GM21717 (cell line): ENCODE measurements at regions not wholly inside any gene's neighbourhood (a gene's known extent, or its start where the extent isn't known, plus 50 kb on each side); places are given as distances from the start of the nearest gene placed in this dataset.
"Not testable (repeated sequence)": the region's sequence is repeated elsewhere in the genome, so short reads cannot be mapped to it uniquely, and the experiment has no call there.

ENCODE experiments used
- ATAC-seq: cut with Tn5 transposase; IDR thresholded peaks from one replicate; pipeline ENCODE4 v1.9.1; 2021; ENCODE audit warnings: mild to moderate bottlenecking, moderate library complexity; ENCODE audit not compliant: unreplicated experiment

DNA sequence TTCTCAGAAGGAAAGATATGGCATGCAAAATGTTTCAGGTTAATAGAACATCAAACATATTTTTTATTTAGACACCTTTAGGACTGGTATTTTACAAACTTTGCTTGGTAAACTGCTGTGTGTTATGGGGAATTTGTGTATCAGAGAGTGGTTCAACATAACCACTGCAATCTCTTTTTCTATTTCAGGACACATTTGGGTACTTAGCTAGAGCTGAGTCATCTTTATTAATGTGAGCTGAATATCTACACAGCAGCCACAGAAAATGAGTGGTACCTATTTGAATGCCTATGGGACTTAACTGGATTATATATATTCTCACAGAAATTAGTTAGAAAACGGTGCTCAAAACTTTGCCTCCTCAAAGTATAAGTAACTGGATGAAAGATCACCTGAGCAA lies 179.8 kb downstream of the SPDYE17 start:
- not testable (repeated sequence) for ATAC-seq

DNA sequence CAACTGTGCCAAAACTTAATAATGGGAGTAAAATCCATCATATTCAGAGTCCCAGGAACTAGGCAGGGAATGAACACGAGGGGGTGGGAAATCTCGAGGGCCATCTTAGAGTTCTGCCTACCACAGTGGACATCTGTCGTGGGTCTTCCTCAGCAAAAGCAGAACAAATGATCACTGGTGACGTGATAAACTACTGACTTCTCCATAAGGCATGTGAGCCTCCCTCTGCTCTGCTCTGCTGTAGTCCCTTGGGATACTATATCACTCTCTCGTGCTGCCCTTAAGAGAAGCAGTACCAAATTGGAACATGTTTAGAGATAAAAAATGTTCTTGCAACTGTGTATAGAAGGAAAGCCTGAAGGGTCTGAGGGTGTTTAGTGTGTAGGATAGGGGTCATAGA lies 180.5 kb downstream of the SPDYE17 start:
- not testable (repeated sequence) for ATAC-seq

DNA sequence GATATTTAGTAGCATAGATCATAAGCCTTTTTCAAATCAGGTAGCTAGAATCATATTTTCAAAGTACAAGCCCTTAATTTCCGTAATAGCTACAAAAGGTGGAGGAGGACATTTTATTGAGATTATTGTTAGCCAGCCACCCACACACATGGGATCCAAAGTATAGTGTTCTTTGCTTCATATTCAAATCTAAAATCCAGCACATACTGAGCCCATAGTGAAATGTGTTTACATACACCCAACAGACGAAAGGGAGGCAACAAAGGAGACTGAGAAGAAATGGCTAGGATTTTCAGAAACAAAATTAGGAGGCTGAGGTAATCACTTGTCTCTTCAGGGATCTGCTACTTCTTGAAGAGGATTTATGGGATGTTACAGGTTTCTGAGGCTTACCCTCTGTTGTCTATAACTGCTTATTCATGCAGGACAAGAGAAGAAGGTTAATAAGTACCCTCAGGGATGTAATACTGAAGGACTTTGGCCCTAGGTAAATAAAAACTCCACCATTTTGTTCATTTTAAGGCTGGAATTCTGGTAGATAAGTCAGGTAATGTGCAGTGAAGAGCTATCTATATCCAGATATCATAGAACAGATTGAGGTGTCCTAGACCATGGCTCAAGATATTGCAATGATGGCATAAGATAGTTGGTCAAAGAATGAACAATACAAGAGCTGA lies 182.1 kb downstream of the SPDYE17 start:
- ATAC-seq, result not testable (repeated sequence)

DNA sequence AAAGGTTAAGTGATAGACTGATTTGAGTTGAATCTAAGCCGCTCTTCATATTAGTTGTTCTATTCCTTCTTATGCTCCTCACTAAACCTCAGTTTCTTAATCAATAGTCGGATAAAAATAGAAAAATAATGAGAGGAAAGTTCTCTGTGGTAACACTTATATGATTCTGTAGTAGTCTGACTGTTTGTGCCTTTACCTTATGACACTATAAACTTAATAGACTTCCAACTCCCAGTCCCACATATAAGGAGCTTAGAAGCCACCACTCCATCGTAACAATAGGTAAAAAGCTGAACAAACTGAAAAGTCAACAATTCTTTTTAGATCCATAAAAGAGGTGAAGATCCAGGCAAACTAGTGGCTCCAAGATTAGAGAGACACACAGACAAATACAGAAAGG lies 192.3 kb downstream of the SPDYE17 start:
- not testable (repeated sequence) for ATAC-seq

DNA sequence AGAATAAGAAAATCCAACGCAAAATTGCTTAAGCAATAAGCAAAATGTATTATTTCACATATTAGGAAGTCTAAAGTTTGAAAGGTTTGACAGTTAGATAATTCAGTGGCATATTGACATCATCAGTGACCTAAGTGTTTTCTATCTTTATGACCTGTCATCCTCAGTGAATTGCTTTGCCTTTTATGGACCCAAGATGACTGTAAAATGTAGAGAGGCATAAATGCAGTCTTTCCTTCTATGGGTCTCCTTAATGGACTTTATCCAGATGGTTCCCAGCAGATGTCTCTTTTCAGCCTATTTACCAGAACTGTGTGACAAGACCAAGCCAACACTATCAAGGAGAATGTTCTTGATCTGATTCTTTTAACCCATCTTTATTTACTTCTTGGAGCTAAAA lies 192.9 kb downstream of the SPDYE17 start:
- not testable (repeated sequence) for ATAC-seq

DNA sequence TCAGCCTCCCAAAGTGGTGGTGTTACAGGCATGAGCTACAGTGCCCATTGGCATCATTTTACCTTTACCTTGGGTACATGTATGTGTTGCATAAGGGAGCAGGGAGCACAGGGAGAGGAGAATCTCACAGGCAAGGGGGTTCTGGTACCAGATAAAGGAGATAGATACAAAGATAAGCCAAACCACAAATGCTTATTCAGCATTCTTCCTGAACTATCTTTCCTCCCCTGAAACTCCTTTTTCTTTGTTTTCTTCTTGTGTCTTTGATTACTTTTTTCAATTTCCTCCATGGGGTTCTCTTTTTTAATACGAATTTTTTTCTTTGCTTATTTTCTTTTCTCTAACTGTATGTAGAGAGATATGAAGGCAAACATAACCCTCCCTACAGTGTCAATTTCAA lies 193.8 kb downstream of the SPDYE17 start:
- not testable (repeated sequence) for ATAC-seq

DNA sequence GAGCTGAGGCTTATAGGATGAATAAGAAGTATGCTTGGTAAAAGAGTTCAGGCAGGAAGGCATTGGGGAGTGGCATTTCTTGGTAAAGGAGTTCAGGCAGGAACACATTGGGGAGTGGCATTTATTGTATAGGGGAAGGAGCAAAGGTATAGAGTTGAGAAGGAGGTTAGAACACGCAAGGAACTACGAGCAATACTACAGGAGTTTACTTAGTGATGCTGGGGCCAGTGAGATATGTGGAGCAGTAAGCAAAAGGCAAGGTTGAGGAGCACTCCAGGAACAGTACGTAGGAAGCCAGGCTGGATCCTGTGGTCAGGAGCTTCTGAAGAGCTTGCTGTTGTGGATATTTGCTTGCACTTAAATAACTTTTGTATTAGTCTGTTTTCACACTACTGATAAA lies 202.2 kb upstream of the POMZP3 start:
- not testable (repeated sequence) for ATAC-seq

DNA sequence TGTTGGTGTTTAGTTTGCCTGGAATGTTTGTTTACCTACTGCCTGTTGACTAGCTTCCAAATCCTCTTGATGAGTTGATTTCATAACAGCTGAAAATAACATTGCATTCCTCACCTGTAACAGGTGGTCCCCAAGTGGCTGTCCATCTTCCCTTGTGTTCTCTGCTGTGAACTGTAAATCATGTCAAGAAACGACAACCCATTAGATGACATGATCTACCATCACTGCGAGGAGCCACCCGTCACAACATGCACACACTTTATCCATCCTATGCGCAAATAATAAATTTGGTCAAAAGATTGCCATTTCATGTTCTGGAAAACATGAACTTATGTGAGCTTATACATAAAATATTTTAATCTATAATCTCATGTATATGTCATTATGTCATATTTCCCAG lies 199.1 kb upstream of the POMZP3 start:
- not testable (repeated sequence) for ATAC-seq

DNA sequence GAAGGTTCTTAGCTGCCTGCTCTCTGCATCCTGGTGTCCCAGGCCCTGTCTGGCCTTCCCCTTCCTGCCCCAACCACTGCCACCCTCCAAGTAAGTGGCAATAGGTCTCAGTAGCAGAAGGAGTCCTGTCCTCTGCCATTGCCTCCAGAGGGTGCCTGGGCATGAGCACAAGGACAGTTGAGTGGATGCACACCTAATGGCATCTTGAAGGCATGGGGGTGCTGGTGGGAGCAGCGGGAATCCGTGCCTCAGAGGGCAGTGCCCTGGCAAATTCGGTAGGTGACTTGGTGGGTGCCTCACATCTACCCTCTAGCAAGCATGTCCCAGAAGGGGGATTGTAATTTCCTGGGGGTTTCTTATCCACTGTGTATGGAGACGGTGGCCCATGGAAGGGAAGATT lies 182.8 kb upstream of the POMZP3 start:
- not testable (repeated sequence) for ATAC-seq

DNA sequence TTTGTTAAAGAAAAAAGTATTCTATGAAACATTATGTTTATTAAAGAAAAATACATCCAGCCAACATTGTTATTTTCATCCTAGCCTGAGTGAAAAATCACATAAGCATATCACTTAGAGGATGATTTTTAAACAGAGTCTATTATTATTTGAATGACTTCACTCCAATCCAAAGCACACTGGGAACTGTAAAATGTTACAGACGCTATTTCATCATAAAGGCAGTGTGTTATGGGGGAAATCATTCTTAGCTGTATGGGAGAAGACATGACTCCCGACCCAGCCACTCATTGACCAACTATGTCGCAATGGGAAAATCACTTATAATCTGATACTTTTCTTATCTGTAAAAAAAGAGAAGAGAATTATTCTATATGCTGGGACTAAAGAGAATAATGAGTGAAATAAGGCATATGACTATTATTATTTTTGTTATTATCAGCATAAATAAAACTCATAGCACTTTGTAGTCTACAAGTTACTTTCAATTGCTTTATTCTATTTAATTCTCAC lies 180.6 kb upstream of the POMZP3 start:
- ATAC-seq, result not testable (repeated sequence)

DNA sequence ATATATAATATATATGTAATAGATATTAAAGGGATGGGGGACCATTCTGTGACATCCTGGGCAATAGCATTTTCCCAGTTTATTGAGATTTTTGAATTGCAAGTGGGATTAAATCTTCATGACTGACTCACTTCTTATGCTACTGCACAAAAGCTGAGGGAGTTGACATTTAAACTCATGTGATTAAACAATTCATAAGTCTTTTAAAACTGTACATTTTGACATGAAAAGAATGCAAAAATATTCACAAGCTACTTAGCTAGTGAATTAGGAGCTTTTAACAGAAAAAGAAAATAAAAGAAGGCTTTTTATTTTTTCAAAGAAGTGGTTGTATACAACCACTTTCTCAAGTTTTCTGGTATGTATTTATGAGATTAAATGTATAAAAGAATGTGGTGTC lies 179.4 kb upstream of the POMZP3 start:
- ATAC-seq, result not testable (repeated sequence)

DNA sequence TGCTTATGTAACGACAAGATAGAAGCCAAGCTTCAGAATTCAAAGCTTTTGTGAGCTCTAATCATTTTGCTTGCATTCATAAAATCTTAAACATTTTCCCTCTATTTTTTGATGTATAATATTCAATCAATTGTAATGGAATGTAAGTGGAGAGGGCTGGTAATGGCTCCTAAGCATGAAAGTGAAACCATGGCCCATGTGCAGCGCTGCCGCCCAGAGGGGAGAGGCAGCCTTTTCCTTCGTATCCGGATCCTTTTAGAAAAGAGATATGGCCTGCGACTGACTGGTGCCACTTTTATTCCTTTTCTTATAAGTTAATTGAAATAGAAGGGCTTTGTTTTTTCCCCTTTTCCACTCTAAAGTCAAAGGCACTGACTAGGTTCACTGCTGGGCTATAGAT lies 178.9 kb upstream of the POMZP3 start:
- ATAC-seq, result not testable (repeated sequence)

DNA sequence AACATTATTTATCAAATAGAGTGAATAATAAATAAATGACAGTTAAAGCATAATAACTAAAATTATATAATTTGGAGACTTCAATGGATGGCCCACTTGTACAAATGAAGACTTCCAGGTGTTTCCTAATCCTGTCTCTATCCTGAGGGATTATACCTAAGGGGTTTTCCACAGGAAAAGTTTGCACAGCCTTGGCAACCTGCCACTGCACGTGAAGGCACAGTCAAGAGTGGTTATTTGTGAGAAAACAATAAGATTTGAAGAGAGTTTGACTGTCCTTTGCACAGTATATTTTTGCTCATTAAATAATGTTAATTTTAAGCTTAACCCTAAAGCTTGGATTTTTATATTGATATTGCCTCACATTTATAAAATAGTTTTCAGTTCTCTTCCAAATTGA lies 178.2 kb upstream of the POMZP3 start:
- not testable (repeated sequence) for ATAC-seq

DNA sequence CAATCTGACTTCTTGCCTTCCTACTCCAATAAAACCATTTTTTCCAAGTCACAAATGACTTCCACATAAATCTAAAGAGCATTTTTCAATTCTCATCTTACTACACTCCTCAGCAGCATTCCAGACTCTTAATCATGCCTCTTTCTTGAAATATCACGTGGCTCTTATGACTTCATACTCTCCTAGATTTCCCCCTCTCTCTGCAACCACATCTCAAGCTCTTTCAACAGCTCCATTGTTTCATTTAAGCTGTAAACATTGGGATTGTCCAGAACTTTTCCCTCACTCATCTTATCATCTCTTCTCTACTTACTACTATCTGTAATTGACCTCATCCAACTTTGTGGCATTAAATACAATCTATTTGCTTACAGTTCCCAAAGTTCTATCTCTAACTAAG lies 170.6 kb upstream of the POMZP3 start:
- not testable (repeated sequence) for ATAC-seq

DNA sequence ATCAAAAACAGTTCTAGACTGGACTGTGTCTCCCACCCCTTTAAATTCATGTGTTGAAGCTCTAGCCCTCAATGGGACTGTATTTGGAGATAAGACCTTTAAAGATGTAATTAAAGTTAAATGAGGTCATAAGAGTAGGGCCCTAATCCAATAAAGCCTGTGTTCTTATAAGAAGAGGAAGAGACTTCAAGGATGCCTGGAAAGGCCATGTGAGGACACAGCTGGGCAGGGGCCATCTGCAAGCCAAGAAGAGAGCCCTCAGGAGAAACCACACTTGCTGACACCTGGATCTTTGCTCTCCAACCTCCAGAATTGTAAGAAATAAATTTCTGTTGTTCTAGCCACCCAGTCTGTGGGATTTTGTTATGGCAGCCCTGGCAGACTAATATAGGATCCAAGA lies 153.6 kb upstream of the POMZP3 start:
- ATAC-seq, result not testable (repeated sequence)

DNA sequence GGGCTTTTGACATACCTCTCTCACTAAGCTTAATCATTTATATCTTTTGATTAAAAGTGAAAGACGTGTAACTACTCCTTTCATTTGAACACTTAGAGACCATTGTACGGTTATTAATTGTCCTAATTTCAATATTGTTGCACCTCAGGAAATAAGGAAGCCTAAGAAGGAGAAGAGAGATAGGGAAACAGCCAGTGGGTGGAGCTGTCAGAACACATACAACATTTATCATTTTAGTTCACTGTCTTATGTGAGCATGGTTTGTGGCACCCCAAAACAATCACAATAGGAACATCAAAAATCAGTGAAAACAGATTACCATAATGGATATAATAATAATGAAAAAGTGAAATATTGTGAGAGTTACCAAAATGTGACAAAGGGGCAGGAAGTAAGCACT lies 147.2 kb upstream of the POMZP3 start:
- not testable (repeated sequence) for ATAC-seq

DNA sequence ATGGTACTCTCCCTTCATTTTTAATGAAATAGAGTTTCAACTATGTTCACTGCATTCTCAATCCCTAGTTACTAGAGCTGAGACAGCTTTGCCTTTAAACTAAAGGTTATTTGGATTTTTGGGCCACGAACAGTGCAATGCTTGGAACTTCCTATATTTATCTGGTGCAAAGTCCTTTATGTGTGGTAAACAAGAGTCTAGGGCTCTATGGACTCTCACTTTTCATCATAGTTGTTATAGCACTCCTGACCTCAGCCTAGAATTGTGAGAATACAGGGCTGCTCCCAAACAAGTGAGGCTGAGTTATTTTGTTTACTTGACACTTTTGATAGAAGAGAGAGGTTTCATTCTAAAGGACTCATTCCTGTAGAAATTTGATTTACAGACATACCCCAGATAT lies 144.9 kb upstream of the POMZP3 start:
- ATAC-seq, result not testable (repeated sequence)

DNA sequence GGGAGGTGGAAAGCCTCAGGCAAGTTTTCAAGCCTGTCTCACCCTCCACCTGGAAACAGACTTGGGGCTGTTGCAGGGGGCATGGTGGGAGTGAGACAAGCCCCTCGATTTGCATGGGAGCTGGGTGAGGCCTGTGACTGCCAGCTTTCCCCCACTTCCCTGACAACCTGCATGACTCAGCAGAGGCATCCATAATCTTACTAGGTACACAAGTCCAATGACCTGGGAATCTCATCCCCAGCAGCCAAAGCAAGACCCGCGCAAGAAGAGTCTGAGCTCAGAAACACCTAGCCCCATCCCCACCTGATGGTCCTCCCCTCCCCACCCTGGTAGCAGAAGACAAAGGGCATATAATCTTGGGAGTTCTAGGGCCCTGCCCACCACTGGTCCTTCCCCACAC lies 136.9 kb upstream of the POMZP3 start:
- ATAC-seq, result not testable (repeated sequence)

DNA sequence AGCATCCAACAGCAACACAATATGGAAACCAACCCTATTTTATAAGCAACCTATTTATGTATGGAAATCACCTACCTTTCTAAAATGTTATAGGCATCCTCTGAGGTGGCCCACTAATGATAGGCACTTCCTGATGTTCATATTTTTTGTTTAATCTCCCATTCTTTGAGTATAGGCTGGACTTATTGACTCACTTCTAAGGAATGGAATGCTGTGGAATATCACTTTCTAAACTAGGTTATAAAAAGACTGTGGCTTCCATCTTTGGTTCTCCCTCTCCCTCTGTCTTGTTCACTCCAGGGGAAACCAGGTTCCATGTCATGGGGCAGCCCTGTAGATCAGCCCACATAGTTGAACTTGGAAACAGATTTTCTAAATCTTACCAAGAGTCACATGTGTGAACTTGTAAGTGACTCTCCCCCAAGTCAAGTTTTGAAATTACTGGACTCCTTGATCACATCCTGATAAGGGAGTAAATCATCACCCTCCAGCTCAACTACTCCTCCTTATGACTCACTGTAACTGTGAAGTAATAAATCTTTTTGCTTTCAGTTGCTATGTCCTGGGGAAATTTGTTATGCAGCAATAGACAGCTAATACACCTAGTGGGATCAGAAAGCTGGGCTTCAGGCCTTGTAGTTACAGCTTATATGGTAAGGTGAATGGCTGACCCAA lies 133.6 kb upstream of the POMZP3 start:
- not testable (repeated sequence) for ATAC-seq

DNA sequence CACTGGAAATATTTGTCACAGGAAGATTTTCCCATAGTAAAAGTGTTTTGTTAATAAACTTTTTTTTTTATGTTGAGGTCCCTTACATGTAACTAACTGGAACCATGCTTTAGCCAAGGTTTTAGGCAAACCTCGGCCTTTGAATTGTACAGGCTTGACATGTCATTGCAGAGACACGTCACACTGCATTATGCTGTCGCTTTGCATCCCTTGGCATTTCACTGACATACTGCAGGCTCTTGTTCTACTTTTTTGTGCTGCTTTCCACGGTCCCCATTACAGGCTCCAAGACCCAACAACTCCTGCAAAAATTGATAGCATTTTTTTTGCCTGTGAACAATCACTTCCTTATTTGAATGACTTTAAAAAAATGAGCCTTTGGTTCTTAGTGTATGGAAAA lies 112.5 kb upstream of the POMZP3 start:
- ATAC-seq, result not testable (repeated sequence)

DNA sequence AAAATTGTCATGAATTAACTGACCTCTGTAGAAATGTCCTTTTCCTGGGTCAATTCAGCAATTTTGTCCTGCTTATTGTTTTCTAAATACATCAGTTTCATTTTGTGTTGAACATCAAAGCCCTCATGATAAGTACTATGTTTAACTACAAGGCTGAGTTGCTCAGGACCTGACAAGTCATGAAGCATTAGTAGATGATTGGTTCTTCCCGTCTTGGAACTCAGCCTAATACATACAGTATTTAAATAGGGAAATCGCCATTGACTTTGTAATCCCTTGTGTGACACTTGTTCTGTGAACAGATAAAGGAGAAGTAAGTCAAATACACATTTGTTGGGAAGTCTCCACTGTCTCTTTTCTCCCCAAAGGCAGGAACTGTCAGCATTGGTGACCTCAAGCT lies 109.6 kb upstream of the POMZP3 start:
- not testable (repeated sequence) for ATAC-seq

DNA sequence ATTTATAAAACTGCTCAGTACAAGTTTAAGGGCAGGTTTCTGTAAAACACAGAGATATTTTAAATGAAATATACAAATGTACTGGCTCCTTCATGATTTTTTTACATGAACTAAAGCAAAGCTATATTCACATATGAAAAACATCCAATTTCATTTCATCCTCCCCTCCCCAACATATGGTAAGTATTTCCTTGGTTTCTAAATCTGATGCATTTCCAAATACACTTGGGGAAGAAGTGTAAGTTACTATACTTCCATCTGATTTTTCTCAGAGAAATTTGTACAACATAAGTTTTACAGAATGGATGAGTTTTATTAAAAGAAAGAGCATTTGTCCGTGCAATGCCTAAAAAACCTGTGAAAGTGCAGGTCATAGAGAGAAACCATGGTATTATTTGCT lies 109.0 kb upstream of the POMZP3 start:
- ATAC-seq, result not testable (repeated sequence)
